K562 (cell line): ENCODE measurements at regions not wholly inside any gene's neighbourhood (a gene's known extent, or its start where the extent isn't known, plus 50 kb on each side); places are given as distances from the start of the nearest gene placed in this dataset.

Experiments
- TF ChIP-seq, protein P1 (sequence below), 2 experiments: fragments of 450-650 bp; IDR thresholded peaks; 2 replicates each; pipeline ENCODE4 v1.6.1; 2016; ENCODE audit warnings: mild to moderate bottlenecking in 2 of 2, borderline replicate concordance in 1 of 2, low read depth in 1 of 2, moderate library complexity in 1 of 2
- TF ChIP-seq, protein P2 (sequence below): fragments of 250-450 bp; sonication (Bioruptor Pico); IDR thresholded peaks from 2 replicates; pipeline ENCODE4 v1.4.0; 2020; ENCODE audit warnings: mild to moderate bottlenecking

DNA sequence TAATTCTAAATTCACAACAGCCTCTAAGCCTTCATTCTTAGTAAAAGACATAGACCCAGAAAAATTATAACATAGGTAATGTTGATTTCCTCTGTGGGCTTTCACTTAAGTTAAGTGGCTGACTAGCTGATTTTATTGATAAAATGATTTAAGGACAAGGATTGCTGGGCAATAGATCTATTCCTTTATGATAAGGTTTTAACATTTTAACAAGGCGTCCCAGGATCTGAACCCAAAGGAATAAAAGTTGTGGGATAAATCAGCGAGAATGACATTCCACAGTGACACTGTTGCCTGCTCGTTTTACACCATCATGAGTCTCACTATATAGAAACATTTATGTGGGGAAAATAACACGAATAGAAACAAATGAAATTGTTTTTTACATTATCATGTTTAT, 1151.0 kb downstream of the ZPLD1 start (continued):
- TF ChIP-seq, protein P1, sequence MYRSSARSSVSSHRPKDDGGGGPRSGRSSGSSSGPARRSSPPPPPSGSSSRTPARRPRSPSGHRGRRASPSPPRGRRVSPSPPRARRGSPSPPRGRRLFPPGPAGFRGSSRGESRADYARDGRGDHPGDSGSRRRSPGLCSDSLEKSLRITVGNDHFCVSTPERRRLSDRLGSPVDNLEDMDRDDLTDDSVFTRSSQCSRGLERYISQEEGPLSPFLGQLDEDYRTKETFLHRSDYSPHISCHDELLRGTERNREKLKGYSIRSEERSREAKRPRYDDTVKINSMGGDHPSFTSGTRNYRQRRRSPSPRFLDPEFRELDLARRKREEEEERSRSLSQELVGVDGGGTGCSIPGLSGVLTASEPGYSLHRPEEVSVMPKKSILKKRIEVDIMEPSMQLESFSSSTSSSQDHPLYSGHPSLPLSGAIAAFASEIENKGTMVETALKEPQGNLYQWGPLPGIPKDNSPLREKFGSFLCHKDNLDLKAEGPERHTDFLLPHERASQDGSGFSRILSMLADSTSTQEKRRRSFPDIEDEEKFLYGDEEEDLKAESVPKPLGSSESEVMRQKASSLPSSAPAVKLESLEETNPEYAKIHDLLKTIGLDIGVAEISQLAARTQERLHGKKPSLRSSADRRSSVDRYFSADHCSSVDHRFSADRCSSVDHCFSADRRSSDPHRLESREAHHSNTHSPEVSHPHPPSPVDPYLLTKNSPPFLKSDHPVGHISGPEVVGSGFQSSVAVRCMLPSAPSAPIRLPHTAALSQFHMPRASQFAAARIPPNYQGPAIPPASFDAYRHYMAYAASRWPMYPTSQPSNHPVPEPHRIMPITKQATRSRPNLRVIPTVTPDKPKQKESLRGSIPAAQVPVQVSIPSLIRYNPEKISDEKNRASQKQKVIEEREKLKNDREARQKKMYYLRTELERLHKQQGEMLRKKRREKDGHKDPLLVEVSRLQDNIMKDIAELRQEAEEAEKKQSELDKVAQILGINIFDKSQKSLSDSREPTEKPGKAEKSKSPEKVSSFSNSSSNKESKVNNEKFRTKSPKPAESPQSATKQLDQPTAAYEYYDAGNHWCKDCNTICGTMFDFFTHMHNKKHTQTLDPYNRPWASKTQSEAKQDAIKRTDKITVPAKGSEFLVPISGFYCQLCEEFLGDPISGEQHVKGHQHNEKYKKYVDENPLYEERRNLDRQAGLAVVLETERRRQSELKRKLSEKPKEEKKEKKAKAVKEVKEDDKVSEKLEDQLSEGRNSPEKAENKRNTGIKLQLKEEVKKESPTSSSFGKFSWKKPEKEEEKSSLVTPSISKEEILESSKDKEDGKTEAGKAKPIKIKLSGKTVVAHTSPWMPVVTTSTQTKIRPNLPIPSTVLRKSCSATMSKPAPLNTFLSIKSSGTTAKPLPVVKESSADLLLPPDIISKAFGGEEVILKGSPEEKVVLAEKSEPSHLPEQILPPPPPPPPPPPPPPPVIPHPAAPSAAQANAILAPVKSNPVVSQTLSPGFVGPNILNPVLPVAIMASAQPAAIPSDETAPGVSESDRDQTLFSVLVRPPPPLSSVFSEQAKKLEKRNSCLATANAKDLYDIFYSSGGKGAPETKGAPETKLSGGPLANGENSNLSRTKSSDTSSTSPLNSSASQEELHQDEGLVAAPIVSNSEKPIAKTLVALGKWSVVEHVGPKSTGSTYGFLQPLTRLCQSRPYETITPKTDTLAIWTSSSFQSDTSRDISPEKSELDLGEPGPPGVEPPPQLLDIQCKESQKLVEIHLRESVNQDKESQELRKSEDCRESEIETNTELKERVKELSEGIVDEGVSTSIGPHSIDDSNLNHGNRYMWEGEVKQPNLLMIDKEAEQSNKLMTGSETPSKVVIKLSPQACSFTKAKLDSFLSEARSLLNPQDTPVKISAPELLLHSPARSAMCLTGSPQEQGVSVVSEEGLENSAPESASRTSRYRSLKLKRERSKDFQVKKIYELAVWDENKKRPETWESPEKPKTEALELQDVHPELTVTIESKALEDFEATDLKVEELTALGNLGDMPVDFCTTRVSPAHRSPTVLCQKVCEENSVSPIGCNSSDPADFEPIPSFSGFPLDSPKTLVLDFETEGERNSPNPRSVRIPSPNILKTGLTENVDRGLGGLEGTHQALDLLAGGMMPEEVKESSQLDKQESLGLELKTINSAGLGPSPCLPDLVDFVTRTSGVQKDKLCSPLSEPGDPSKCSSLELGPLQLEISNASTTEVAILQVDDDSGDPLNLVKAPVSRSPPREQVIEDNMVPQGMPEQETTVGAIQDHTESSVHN (IDR thresholded peaks at IDR 0.05; ENCODE audit: borderline replicate concordance in 1 of 2, low read depth in 1 of 2) = no peak
- TF ChIP-seq, protein P2, sequence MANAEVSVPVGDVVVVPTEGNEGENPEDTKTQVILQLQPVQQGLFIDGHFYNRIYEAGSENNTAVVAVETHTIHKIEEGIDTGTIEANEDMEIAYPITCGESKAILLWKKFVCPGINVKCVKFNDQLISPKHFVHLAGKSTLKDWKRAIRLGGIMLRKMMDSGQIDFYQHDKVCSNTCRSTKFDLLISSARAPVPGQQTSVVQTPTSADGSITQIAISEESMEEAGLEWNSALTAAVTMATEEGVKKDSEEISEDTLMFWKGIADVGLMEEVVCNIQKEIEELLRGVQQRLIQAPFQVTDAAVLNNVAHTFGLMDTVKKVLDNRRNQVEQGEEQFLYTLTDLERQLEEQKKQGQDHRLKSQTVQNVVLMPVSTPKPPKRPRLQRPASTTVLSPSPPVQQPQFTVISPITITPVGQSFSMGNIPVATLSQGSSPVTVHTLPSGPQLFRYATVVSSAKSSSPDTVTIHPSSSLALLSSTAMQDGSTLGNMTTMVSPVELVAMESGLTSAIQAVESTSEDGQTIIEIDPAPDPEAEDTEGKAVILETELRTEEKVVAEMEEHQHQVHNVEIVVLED = no peak
- TF ChIP-seq, all 486 proteins: peak for 0
